Memory B cell (primary cell): ENCODE measurements at regions not wholly inside any gene's neighbourhood (a gene's known extent, or its start where the extent isn't known, plus 50 kb on each side); places are given as distances from the start of the nearest gene placed in this dataset.
"Not testable (repeated sequence)": the region's sequence is repeated elsewhere in the genome, so short reads cannot be mapped to it uniquely, and the experiment has no call there.

Source experiments
- ATAC-seq: fragments of 150-1000 bp; cut with Tn5 transposase; 2 replicates; pipeline ENCODE4 v1.10.0; 2021; ENCODE audit warnings: low read depth, mild to moderate bottlenecking, moderate library complexity
- DNase-seq, 2 donors: peaks; one replicate each; pipeline ENCODE4 v3.0.0; 2022; ENCODE audit warnings: low spot score in 2 of 2
- H3K27ac Mint-ChIP-seq: one replicate; pipeline ENCODE4 v1.8.0; 2022; ENCODE audit warnings: mild to moderate bottlenecking, moderate library complexity, mixed read lengths
- H3K27me3 Mint-ChIP-seq: one replicate; pipeline ENCODE4 v1.8.0; 2022; ENCODE audit warnings: mixed read lengths
- H3K36me3 Mint-ChIP-seq: one replicate; pipeline ENCODE4 v1.8.0; 2022; ENCODE audit warnings: mild to moderate bottlenecking, mixed read lengths
- H3K4me1 Mint-ChIP-seq: one replicate; pipeline ENCODE4 v1.8.0; 2022; ENCODE audit warnings: mixed read lengths
- H3K4me3 Mint-ChIP-seq: one replicate; pipeline ENCODE4 v1.8.0; 2022; ENCODE audit warnings: mild to moderate bottlenecking, moderate library complexity, mixed read lengths
- H3K9me3 Mint-ChIP-seq: one replicate; pipeline ENCODE4 v1.8.0; 2022; ENCODE audit warnings: mixed read lengths

- H3K9me3 Mint-ChIP-seq, result peaks cover 4% of the 10 kb centered on the region
- H3K36me3 Mint-ChIP-seq, result no peaks in the 10 kb centered on the region
- DNase-seq (no peak), ATAC-seq (no peak)
- no peak overlapping the region for H3K4me3 Mint-ChIP-seq
- H3K27ac Mint-ChIP-seq, result no peak overlapping the region
- H3K27me3 Mint-ChIP-seq, result peaks cover 10% of the 10 kb centered on the region
- H3K4me1 Mint-ChIP-seq, result no peaks in the 10 kb centered on the region
Measured at GRCh38 chr2:15753811-15754702, 162.4 kb downstream of the DDX1 start.

DNA sequence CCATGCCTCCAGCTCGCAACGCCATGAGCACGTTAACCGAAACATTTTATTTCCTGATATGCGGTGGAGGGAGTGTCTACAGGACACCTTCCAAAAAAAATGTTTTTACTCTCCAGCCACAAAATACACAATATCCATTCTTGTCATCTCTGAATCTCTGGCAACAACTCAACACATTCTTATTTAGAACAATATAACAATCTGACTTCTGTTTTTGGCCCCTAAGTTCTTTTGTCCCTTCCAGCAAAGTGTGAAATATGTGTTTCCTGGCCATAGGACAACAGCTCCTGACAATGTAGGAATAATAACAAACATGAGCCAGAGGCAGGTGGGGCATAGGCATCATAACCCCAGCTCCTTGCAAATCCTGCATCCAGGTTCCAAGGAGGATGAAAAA, 163.0 kb downstream of the DDX1 start:
- no peak overlapping the region for H3K4me3 Mint-ChIP-seq
- peaks cover 4% of the 10 kb centered on the region for H3K9me3 Mint-ChIP-seq
- H3K4me1 Mint-ChIP-seq, result no peaks in the 10 kb centered on the region
- H3K36me3 Mint-ChIP-seq, result no peaks in the 10 kb centered on the region
- no peak overlapping the region for H3K27ac Mint-ChIP-seq
- H3K27me3 Mint-ChIP-seq, result peaks cover 10% of the 10 kb centered on the region
- ATAC-seq, result no peak
- no peak for DNase-seq

GRCh38 chr2:15755528-15755927, 163.9 kb downstream of the DDX1 start:
- peaks cover 10% of the 10 kb centered on the region for H3K27me3 Mint-ChIP-seq
- no peaks in the 10 kb centered on the region for H3K4me1 Mint-ChIP-seq
- DNase-seq (no peak), ATAC-seq (no peak)
- H3K27ac Mint-ChIP-seq, result no peak overlapping the region
- H3K4me3 Mint-ChIP-seq, result no peak overlapping the region
- H3K9me3 Mint-ChIP-seq, result peaks cover 4% of the 10 kb centered on the region
- no peaks in the 10 kb centered on the region for H3K36me3 Mint-ChIP-seq

- H3K4me3 Mint-ChIP-seq, result no peak overlapping the region
- H3K36me3 Mint-ChIP-seq, result no peaks in the 10 kb centered on the region
- peaks cover 4% of the 10 kb centered on the region for H3K9me3 Mint-ChIP-seq
- ATAC-seq, result no peak
- no peak for DNase-seq
- no peak overlapping the region for H3K27ac Mint-ChIP-seq
- peaks cover 11% of the 10 kb centered on the region for H3K27me3 Mint-ChIP-seq
- no peaks in the 10 kb centered on the region for H3K4me1 Mint-ChIP-seq
Measured at GRCh38 chr2:15756011-15756550, 164.4 kb downstream of the DDX1 start.

DNA sequence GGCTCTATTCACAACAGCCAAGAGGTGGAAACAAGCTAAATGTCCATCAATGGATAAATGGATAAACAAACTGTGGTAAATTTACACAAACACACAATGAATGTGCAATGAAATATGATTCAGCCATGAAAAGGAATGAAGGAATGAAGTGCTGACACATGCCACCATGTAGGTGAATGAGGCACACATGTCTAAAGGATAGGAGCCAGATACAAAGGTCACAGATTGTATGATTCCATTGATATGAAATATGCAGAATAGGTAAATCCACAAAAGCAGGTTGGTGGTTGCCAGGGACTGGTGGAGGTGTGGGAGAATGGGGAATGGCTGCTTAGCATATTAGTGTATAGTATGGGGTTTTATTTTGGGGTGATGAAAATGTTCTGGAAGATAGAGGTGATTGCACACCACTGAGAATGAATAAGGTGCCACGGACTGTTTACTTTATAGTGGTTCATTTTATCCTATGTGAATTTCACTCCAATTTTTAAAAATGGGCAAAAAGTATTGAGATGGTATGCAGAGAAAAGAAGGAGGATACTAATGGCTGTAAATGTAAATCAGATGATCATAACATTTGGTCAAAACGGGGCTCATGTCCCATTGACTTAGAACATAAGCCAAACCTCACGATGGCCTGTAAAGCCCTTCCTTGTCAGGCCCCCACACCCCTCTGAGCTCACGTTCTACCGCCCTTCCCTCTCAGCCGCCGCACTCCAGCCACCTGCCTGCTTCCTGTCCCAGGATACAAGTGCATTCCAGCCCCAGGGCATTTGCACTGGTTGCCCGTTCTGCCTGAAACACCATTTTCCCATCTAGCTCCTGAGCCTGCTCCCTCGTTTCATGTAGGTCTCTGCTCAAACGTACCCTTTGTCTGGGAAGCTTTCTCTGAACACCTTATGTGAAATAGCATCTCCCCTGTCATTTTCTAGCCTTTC, 165.5 kb downstream of the DDX1 start:
- no peak for DNase-seq
- Mint-ChIP-seq H3K27ac (no peak overlapping the region), H3K36me3 (no peaks in the 10 kb centered on the region), H3K9me3 (peaks cover 4% of the 10 kb centered on the region), H3K4me3 (no peak overlapping the region), H3K4me1 (no peaks in the 10 kb centered on the region), H3K27me3 (peaks cover 12% of the 10 kb centered on the region)
- no peak for ATAC-seq

DNA sequence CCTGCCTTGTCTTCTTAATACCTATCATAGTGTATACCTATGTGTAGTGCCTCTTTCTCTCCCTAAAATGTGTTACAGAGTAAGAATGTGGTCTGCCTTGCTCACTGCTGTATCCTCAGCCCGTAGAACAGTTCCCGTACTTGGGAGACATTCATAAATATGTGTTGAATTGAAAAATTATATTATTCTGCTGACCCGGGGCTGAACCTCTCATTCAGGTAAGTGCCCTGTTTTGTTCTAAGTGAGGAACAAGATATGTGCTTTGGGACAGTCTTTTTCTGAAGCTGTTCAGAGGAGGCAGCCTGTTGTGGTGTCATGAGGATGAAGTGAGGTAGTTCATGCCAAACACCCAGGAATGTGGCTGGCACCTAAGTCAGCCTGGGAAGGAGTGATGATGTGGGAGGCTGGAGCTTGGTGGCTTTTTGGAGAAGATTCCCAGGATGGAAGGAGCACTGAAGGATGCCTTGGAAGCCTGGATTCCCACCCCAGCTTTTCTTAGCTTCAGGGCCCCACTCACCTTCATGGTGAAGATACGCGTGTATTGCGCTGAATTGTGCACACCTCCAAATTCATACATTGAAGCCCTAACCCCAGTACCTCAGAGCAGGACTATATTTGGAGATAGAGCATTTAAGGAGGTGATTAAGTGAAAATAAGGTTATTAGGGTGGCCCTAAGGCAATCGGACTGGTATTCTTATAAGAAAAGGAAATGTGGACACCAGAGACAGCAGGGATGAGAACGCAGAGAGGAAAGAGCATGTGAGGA, 166.3 kb downstream of the DDX1 start:
- Mint-ChIP-seq H3K27me3 (peaks cover 11% of the 10 kb centered on the region), H3K4me1 (no peaks in the 10 kb centered on the region), H3K9me3 (peaks cover 4% of the 10 kb centered on the region), H3K4me3 (no peak overlapping the region), H3K36me3 (no peaks in the 10 kb centered on the region), H3K27ac (no peak overlapping the region)
- ATAC-seq (no peak), DNase-seq (no peak)

DNA sequence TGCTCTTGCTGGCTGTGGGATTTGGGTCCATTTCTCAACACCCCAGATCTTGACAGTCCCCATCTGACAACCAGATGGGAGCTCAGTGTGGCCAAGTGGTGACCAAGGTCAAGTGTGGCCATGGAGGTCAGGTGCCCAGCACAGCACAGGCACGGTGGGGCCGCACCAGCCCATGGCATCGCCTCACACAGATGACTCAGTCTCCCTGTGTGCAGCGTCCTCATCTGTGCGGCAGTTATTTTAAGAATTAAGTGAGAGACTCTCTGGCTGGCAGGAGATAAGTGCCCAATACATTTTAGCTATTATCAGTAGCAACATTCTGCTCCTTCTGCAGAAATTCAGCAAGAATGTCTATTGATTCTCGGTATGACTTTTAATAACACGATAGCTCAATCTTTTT, 167.2 kb downstream of the DDX1 start:
- Mint-ChIP-seq H3K36me3 (no peaks in the 10 kb centered on the region), H3K9me3 (peaks cover 4% of the 10 kb centered on the region), H3K4me3 (no peak overlapping the region), H3K27me3 (peaks cover 11% of the 10 kb centered on the region), H3K27ac (no peak overlapping the region), H3K4me1 (no peaks in the 10 kb centered on the region)
- DNase-seq, result no peak
- ATAC-seq, result no peak

DNA sequence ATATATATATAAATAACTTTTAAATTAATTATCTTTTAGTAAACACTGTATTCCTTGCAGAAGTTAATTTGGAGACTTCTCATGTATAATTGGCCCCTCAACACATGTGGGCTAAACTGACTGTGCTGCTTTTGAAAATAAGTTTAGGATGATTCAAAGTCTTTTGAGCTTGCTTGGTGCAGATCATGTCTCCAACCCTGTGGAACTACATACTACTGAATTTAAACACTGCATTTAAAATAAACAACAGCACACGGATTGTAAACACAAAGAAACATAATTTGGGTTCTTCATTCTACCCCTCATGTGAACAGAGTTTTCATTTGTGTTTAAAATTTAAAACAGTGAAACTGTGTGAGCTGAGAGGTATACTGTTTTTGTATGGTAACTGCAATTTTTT, 167.7 kb downstream of the DDX1 start:
- H3K27ac Mint-ChIP-seq, result no peak overlapping the region
- DNase-seq, result no peak
- no peak overlapping the region for H3K4me3 Mint-ChIP-seq
- peaks cover 11% of the 10 kb centered on the region for H3K27me3 Mint-ChIP-seq
- no peak for ATAC-seq
- no peaks in the 10 kb centered on the region for H3K36me3 Mint-ChIP-seq
- H3K4me1 Mint-ChIP-seq, result no peaks in the 10 kb centered on the region
- peaks cover 4% of the 10 kb centered on the region for H3K9me3 Mint-ChIP-seq

GRCh38 chr2:15759791-15760190, 168.1 kb downstream of the DDX1 start:
- H3K36me3 Mint-ChIP-seq, H3K9me3 Mint-ChIP-seq, H3K4me3 Mint-ChIP-seq, H3K27ac Mint-ChIP-seq, DNase-seq, H3K4me1 Mint-ChIP-seq, ATAC-seq: not testable (repeated sequence)
- peaks cover 11% of the 10 kb centered on the region for H3K27me3 Mint-ChIP-seq

DNA sequence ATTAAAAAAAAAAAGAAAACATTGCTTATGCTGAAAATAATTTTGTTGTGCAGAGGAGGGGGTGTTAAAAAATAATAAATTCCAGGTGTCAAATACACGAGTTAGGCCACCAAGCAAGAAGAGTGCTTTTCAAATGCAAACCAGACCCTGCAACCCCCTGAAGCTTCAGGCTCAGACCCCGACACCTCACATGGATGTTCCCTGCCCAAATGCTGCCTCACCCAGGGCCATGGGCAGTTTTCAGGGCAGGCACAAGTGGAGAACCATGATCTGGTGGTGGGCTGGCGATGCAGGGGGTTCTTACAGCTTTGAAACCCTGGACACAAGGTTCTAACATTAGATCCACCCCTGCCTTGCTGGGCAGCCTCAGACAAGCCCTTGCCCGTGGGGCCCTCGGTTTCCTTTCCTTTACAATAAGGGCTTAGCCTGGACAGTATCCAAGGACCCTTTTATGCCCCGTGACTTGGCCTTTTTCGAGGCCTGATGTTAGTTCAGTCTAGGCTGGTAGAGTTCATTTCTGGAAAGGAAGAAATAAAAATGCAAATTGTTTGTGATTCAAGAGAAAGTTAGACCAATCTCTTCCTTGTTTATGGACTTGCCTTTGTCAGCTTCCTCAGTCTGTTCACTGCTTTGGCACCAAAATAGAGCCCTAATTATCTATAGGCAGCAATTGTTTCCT, 168.7 kb downstream of the DDX1 start:
- peaks cover 11% of the 10 kb centered on the region for H3K27me3 Mint-ChIP-seq
- H3K36me3 Mint-ChIP-seq, result no peaks in the 10 kb centered on the region
- H3K9me3 Mint-ChIP-seq, result peaks cover 1% of the 10 kb centered on the region
- ATAC-seq (no peak), DNase-seq (no peak)
- H3K4me3 Mint-ChIP-seq, result no peak overlapping the region
- H3K4me1 Mint-ChIP-seq, result no peaks in the 10 kb centered on the region
- H3K27ac Mint-ChIP-seq, result no peak overlapping the region

DNA sequence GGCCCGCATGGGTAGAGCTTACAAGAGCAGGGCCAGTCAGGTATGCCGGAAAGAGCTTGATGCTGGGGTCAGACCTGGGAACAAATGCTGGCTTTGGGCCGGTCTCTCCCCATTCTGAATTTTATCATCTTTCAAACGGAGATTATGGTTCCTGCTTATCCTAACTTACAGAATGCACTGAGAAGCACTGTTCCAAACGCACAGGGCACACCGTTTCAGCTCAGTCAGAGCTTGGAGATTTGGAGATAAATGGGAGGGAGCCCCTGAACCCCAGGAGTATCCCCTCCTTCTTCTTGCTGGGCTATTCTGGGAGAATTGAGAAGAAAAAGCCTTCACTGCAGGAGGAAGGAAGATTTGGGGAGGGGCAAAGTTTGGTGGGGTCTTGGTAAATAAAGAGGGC, 169.4 kb downstream of the DDX1 start:
- Mint-ChIP-seq H3K27ac (no peak overlapping the region), H3K27me3 (peaks cover 11% of the 10 kb centered on the region), H3K4me1 (no peaks in the 10 kb centered on the region), H3K36me3 (no peaks in the 10 kb centered on the region), H3K9me3 (peaks cover 1% of the 10 kb centered on the region), H3K4me3 (no peak overlapping the region)
- DNase-seq (no peak), ATAC-seq (no peak)

DNA sequence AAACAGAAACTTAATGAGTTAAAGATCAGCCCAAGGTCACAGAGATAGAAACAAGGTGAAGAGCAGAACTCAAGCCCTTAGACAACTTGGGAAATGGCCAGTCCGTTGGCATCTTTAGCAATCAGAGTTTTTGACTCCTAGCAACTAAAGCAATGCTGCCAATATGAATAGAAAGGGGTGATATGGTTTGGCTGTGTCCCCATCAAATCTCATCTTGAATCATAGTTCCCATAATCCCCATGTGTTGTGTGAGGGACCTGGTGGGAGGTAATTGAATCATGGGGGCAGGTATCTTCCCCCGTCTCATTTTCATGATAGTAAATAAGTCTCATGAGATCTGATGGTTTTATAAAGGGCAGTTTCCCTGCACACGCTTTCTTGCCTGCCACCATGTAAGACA, 170.2 kb downstream of the DDX1 start:
- Mint-ChIP-seq H3K4me1 (no peaks in the 10 kb centered on the region), H3K27ac (no peak overlapping the region), H3K4me3 (no peak overlapping the region), H3K36me3 (no peaks in the 10 kb centered on the region), H3K9me3 (peaks cover 1% of the 10 kb centered on the region), H3K27me3 (peaks cover 9% of the 10 kb centered on the region)
- no peak for ATAC-seq
- no peak for DNase-seq

- no peak for ATAC-seq
- Mint-ChIP-seq H3K27ac (no peak overlapping the region), H3K36me3 (no peaks in the 10 kb centered on the region), H3K4me3 (no peak overlapping the region), H3K9me3 (peaks cover 1% of the 10 kb centered on the region), H3K4me1 (no peaks in the 10 kb centered on the region), H3K27me3 (peaks cover 9% of the 10 kb centered on the region)
- no peak for DNase-seq
Measured at GRCh38 chr2:15762449-15762848, 170.8 kb downstream of the DDX1 start.
